Fibroblast of villous mesenchyme (primary cell): ENCODE measurements at regions not wholly inside any gene's neighbourhood (a gene's known extent, or its start where the extent isn't known, plus 50 kb on each side); places are given as distances from the start of the nearest gene placed in this dataset.
A peak's percentile ranks its signal among the peaks of the same experiment; 100 is the strongest.

ENCODE experiments used
- DNase-seq: peaks from one replicate; pipeline ENCODE4 v3.0.0-alpha.2; 2010; ENCODE audit warnings: low read depth
- H3K4me3 ChIP-seq: 2 replicates; pipeline ENCODE4 v1.5.1; 2011; ENCODE audit warnings: low read depth, mild to moderate bottlenecking, low read length
- CTCF ChIP-seq: IDR thresholded peaks from 2 replicates; pipeline ENCODE4 v1.5.1; 2012; ENCODE audit warnings: low read depth, mild to moderate bottlenecking, low read length; ENCODE audit not compliant: insufficient read depth

- no peak overlapping the region for H3K4me3 ChIP-seq
- DNase-seq = no peak
- no peak for TF ChIP-seq CTCF
Measured at GRCh38 chr1:94335447-94335846, 82.7 kb upstream of the ABCD3 start.

- H3K4me3 ChIP-seq = no peak overlapping the region
- no peak for TF ChIP-seq CTCF
- DNase-seq = no peak
Measured at GRCh38 chr1:94334764-94335163, 83.4 kb upstream of the ABCD3 start.

- DNase-seq = no peak
- no peak for TF ChIP-seq CTCF
- no peak overlapping the region for H3K4me3 ChIP-seq
Measured at GRCh38 chr1:94332952-94333351, 85.2 kb upstream of the ABCD3 start.

- DNase-seq = no peak
- no peak overlapping the region for H3K4me3 ChIP-seq
- no peak for TF ChIP-seq CTCF
Measured at GRCh38 chr1:94332516-94332915, 85.7 kb upstream of the ABCD3 start.

GRCh38 chr1:94329986-94330385 is 88.2 kb upstream of the ABCD3 start:
- peak; percentile 75 for TF ChIP-seq CTCF
- peak; percentile 56 for DNase-seq

GRCh38 chr1:94329276-94329675 is 88.9 kb upstream of the ABCD3 start:
- no peak for DNase-seq
- no peak for TF ChIP-seq CTCF
- no peak overlapping the region for H3K4me3 ChIP-seq

More at GRCh38 chr1:94329986-94330385, 88.2 kb upstream of the ABCD3 start:
- no peak overlapping the region for H3K4me3 ChIP-seq

- H3K4me3 ChIP-seq = no peak overlapping the region
- TF ChIP-seq CTCF = no peak
- DNase-seq = peak; percentile 46
Measured at GRCh38 chr1:94327001-94327690, 89.8 kb upstream of the ARHGAP29 start.
